Neuron (in vitro differentiated cells): ENCODE measurements at regions not wholly inside any gene's neighbourhood (a gene's known extent, or its start where the extent isn't known, plus 50 kb on each side); places are given as distances from the start of the nearest gene placed in this dataset.

Source experiments
- H2AFZ ChIP-seq: one replicate; pipeline ENCODE4 v1.6.1; 2013; ENCODE audit warnings: low read depth, mild to moderate bottlenecking, inconsistent platforms, low read length, moderate library complexity
- H3K27me3 ChIP-seq: one replicate; pipeline ENCODE4 v1.6.1; 2013; ENCODE audit warnings: low read length; ENCODE audit not compliant: insufficient read depth
- H3K36me3 ChIP-seq: one replicate; pipeline ENCODE4 v1.6.1; 2013; ENCODE audit warnings: low read length; ENCODE audit not compliant: insufficient read depth
- H3K4me1 ChIP-seq: one replicate; pipeline ENCODE4 v1.6.1; 2013; ENCODE audit warnings: low read length; ENCODE audit not compliant: insufficient read depth
- H3K4me3 ChIP-seq: 2 replicates; pipeline ENCODE4 v1.5.1; 2013; ENCODE audit warnings: mild to moderate bottlenecking, low read length, moderate library complexity
- H3K9me3 ChIP-seq: one replicate; pipeline ENCODE4 v1.6.1; 2013; ENCODE audit warnings: low read length

DNA sequence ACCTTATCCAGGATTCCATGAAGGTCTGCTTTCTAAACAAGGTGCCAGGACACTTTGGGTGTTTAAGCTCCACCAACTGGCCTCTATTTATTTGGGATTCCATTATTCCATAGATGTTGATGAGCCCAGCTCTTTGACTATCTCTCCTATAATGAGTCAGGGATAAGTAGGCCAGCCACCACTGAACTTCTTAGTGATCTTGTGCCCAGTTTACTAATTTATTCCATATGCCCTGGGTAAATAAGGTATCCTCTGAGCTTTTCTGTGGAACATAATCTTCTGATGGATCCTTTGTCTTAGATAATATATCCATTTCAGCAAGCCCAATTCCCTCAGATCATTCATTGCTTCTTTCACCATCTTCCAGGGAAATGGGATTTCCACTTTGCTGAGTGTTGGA, 535.0 kb downstream of the FOXG1 start:
- H2AFZ ChIP-seq: no peak overlapping the region
- H3K4me1 ChIP-seq: no peaks in the 10 kb centered on the region
- no peaks in the 10 kb centered on the region for H3K36me3 ChIP-seq
- H3K9me3 ChIP-seq: no peaks in the 10 kb centered on the region
- no peaks in the 10 kb centered on the region for H3K27me3 ChIP-seq
- no peak overlapping the region for H3K4me3 ChIP-seq

DNA sequence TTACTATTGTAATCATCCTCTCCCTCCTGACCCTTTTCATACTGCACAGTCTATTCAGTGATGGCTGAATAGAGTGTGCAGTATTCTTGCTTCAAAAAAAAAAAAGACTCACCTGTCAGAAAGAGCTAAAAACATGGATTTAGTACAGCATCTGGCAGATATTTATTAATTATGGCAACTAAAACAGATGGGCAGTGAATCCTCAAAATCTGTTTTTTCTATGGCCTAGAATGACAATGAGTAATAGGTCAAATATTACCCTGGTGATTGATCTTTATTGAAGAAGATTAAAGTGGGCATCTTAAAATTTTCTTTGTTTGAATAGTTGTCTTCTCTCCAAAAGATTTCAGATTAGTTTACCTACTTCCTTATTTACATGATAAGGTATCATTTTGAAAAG, 543.6 kb downstream of the FOXG1 start:
- H2AFZ ChIP-seq: no peak overlapping the region

DNA sequence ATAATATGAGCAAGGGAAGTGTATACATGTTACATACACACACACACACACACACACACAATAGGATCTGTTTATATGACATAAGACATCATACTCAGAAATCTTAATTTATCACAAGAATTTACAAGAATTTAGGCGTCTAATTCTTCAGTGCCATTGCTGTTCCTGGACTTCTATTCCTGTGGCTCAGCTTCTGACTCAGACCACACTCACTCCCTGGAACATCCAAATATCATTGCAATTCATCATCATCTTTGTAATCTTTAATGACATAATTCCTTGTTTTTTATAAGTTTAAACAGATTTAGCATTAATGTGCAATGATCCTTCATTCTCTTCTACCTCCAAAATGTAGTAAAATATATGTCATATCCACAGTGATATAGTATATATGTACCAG, 544.2 kb downstream of the FOXG1 start:
- Histone ChIP-seq H3K36me3 (no peaks in the 10 kb centered on the region), H3K4me1 (no peaks in the 10 kb centered on the region), H3K4me3 (no peak overlapping the region), H3K9me3 (no peaks in the 10 kb centered on the region), H3K27me3 (no peaks in the 10 kb centered on the region), H2AFZ (no peak overlapping the region)

More for the DNA sequence above, 543.6 kb downstream of the FOXG1 start:
- Histone ChIP-seq H3K36me3 (no peaks in the 10 kb centered on the region), H3K4me3 (no peak overlapping the region), H3K9me3 (no peaks in the 10 kb centered on the region), H3K4me1 (no peaks in the 10 kb centered on the region), H3K27me3 (no peaks in the 10 kb centered on the region)

DNA sequence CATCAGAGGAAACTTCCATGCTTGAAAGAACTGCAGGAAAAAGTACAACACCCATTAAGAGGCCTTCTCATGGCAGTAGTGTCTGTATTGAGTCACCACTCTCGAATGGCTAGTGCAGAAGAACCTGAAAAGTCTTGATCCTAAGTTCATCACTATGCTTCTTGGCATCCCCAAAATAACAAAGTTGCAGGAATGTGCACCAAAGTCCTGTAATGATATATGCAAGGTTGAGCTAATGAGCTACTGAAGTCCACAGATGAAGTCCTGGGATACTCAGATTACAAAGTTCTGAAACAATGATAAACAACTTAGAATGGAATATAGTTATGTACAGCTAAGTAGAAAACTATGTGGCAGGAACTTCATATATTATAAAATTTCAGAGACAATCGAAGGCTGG, 545.4 kb downstream of the FOXG1 start:
- no peak overlapping the region for H3K4me3 ChIP-seq
- no peaks in the 10 kb centered on the region for H3K9me3 ChIP-seq
- H2AFZ ChIP-seq: no peak overlapping the region
- no peaks in the 10 kb centered on the region for H3K4me1 ChIP-seq
- H3K27me3 ChIP-seq: no peaks in the 10 kb centered on the region
- no peaks in the 10 kb centered on the region for H3K36me3 ChIP-seq

DNA sequence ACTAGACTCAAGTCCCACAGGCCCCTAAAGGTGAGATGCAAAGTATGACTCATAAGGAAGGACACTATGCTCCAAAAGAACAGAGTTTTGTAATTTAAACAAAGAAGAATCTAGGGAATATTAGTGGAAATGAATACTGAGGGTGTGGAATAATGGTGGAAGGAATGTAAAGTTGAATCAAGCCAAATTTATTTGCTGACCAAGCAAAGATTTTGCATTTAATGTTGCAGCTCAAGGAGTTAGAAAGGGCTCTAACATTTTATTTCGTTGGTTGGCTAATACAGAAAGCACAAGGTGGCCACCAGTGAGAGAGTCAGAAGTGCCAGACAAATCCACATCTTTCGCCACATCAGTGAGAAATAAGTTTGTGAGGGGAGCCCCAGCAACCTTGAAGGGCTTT, 550.3 kb downstream of the FOXG1 start:
- Histone ChIP-seq H3K9me3 (no peaks in the 10 kb centered on the region), H3K36me3 (no peaks in the 10 kb centered on the region)

DNA sequence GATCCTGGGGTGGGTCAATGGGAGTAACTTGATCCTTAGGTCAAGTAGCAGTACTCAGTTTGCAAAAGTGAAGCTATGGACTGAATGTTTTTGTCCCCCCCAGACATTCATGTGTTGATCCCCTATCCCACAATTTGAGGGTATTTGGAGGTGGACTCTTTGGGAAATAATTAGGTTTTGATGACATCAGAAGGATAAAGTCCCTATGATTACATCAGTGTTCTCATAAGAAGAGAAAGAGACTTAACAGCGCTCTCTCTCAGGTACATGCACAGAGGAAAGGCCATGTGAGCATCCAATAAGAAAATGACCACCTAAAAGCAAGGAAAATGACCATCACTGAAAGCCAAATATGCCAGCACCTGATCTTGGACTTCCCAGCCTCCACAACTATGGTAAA, 550.8 kb downstream of the FOXG1 start:
- Histone ChIP-seq H3K9me3 (no peaks in the 10 kb centered on the region), H2AFZ (no peak overlapping the region), H3K4me3 (no peak overlapping the region), H3K27me3 (no peaks in the 10 kb centered on the region), H3K36me3 (no peaks in the 10 kb centered on the region), H3K4me1 (no peaks in the 10 kb centered on the region)

More for the DNA sequence above, 550.3 kb downstream of the FOXG1 start:
- no peak overlapping the region for H2AFZ ChIP-seq
- H3K4me3 ChIP-seq: no peak overlapping the region
- H3K4me1 ChIP-seq: no peaks in the 10 kb centered on the region
- H3K27me3 ChIP-seq: no peaks in the 10 kb centered on the region

DNA sequence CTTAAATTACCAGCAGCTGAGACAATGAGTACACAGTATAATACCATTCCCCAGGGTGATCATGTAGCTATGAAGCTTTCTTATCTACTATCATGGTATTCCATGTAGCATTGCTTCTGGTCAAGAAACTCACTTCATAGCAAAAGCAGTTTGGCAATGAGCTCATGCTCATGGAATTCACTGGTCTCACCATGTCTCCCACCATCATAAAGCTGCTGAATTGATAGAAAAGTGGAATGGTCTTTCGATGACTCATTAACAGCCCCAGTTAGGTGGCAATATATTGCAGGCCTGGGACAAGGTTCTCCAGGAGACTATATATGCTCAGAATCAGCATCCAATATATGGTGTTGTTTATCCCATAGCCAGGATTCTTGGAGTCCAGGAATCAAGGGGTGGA, 553.7 kb downstream of the FOXG1 start:
- H3K27me3 ChIP-seq: no peaks in the 10 kb centered on the region
- no peaks in the 10 kb centered on the region for H3K36me3 ChIP-seq
- H2AFZ ChIP-seq: no peak overlapping the region
- no peaks in the 10 kb centered on the region for H3K9me3 ChIP-seq
- H3K4me3 ChIP-seq: no peak overlapping the region
- H3K4me1 ChIP-seq: no peaks in the 10 kb centered on the region

DNA sequence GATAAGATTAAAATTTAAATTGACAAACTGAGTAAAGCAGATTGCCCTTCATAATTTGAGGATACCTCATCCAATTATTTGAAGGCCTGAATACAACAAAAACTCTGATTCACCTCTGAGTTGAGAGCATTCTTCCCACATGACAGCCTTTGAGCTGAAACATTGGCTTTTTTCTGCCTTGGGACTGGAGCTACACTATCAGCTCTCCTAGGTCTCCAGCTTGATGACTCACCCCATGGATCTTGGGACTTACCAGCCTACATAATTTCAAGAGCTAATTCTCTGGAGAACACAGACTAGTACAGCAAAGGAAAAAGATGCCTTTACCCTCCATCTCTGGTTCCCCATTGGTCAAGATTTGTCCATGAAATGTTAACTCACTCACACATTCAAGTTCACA, 555.1 kb downstream of the FOXG1 start:
- Histone ChIP-seq H3K27me3 (no peaks in the 10 kb centered on the region), H3K36me3 (no peaks in the 10 kb centered on the region), H3K9me3 (no peaks in the 10 kb centered on the region), H3K4me1 (no peaks in the 10 kb centered on the region), H2AFZ (no peak overlapping the region), H3K4me3 (no peak overlapping the region)

DNA sequence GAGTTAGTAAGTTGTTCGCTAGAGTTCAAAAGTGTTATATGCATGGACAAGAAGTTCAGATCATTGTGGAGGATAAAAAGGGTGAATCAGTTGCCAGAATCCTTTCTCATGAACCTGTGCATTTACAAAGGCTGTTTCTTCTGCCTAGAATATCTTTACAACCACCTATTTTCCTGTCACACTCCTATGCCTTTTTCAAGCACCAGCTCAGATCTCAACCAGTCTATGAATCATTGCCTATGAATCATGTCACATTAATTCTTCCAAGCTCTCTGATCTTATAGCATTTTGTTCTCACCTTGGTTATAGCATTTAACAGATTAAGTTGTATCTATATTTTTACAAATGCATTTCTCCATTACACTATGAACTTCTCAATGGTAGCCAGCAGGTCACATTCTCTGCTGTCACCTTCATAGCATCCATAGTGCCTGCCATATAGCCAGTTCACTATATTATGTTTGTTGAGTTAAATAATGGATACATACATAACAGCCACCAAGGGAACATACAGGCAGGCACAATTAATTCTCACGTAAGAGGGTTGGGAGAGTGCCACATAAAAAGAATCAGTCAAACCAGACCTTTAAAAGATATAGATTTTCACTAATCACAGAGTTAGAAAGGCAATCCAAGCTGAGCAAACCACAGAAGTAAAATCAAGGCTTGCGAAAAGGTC, 573.0 kb downstream of the FOXG1 start:
- H3K36me3 ChIP-seq: no peaks in the 10 kb centered on the region
- no peak overlapping the region for H2AFZ ChIP-seq
- no peaks in the 10 kb centered on the region for H3K9me3 ChIP-seq
- H3K4me1 ChIP-seq: peaks cover 3% of the 10 kb centered on the region
- H3K4me3 ChIP-seq: no peak overlapping the region
- H3K27me3 ChIP-seq: no peaks in the 10 kb centered on the region

DNA sequence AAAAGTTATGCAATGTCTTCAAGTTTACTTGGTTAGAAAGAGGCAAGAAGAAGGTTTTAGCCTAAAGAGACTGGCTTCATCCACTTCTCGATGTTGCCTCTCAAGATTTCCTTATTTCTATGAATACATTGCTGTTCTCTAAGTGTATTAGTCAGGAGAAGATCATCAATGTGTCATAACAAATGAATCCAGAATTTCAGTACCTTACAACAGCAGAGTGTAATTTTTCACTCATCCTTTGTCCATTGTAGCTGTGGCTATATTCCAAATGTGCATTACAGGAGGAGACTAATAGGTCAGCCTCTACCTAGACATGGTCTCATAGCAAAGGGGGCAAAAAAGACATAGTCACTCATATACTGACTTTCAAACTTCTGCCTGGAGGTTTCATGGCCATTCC, 579.1 kb downstream of the PRKD1 start:
- Histone ChIP-seq H3K4me1 (no peaks in the 10 kb centered on the region), H3K36me3 (no peaks in the 10 kb centered on the region), H3K4me3 (no peak overlapping the region), H3K9me3 (no peaks in the 10 kb centered on the region), H3K27me3 (no peaks in the 10 kb centered on the region), H2AFZ (no peak overlapping the region)

DNA sequence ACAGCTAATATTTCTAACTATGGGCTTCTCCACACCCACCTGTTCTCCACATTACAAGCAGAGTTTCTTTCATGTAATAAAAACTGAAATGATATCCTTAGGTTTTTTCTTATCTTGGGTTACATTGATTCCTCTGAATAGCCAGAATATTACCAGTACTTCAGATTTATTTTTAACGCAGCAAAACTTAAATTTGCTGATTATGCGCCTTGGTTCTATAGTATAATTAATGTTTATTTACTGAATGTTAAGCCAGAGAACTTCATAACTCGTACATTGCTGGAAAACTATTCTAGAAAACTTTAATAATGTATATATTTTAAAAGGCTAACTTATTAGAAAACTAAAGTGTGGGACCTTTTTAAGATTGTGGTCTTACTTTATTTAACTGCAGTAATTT, 577.2 kb downstream of the PRKD1 start:
- Histone ChIP-seq H3K9me3 (no peaks in the 10 kb centered on the region), H2AFZ (no peak overlapping the region), H3K36me3 (no peaks in the 10 kb centered on the region)

DNA sequence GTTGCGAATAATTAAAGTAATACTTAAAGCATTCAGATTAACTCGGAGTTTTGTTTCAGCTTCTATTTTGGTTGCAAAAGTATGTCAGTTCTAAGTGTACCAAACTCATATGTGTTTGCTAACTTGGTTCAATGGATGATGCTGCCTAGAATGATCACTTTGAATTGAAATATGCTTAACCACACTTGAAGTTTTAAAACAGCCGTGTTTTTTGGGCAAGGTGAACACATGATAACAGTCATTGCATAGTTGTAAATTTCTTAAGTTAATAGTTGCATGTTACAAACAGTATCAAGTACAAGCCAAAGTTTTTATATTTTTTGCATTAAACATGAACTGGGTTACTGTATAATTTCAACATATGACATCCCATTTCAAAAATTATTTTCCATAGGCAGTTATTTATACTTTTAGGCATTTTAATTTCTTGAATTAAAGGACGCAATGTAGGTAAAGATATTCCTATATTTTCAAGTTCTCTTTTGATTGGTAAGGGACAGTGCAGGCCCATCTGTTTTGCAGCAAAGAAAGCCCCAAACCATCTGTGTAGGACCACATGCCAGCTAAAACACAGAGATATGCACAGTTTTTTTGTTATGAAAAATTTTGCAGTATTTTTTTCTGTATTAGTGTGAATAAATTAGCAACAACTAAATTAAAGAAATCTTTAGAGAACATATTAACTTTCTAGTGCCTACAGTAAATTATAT, 575.5 kb downstream of the PRKD1 start:
- Histone ChIP-seq H3K9me3 (no peaks in the 10 kb centered on the region), H3K36me3 (no peaks in the 10 kb centered on the region), H3K4me3 (no peak overlapping the region), H3K27me3 (no peaks in the 10 kb centered on the region), H3K4me1 (no peaks in the 10 kb centered on the region), H2AFZ (no peak overlapping the region)

More for the DNA sequence above, 577.2 kb downstream of the PRKD1 start:
- Histone ChIP-seq H3K4me3 (no peak overlapping the region), H3K4me1 (no peaks in the 10 kb centered on the region), H3K27me3 (no peaks in the 10 kb centered on the region)

DNA sequence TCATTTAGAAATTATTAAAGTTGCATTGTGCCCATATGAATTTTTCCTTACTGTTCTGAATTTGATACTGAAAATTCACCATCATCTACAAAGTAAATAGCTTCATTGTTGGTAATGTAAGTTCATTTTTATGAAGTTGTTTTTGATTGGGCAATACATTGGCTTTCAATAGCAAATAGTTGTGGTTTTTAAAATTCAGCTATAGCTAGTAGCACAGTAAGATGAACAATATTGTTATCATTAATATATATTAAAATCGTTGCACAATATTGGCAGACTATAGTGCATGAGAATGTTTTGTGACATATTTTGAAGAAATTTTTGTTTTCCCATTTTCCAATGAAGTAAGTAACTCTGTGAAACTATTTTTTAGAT, 575.0 kb downstream of the PRKD1 start:
- H2AFZ ChIP-seq: no peak overlapping the region
- no peaks in the 10 kb centered on the region for H3K27me3 ChIP-seq
- no peaks in the 10 kb centered on the region for H3K36me3 ChIP-seq
- no peaks in the 10 kb centered on the region for H3K4me1 ChIP-seq
- no peak overlapping the region for H3K4me3 ChIP-seq
- no peaks in the 10 kb centered on the region for H3K9me3 ChIP-seq

DNA sequence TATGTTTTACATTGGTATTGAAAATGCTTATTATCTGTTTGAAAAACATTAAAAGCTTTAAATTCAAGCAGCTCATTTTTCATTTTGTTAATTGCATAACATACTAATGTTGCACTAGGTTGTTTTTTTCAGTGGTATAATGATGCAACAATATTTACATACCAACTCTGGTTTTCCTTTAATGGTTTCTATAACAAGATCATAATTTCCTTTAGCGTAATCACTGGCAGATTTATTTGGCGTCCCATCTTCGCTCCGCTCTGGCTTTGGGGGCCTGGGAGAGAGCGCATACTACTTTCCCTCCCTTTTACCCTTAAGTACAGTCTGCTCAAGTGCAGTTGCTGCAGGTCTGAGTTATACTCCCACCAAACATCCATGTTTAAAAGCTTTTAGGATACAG, 574.1 kb downstream of the PRKD1 start:
- Histone ChIP-seq H3K4me1 (no peaks in the 10 kb centered on the region), H3K9me3 (no peaks in the 10 kb centered on the region), H3K27me3 (no peaks in the 10 kb centered on the region), H2AFZ (no peak overlapping the region), H3K4me3 (no peak overlapping the region), H3K36me3 (no peaks in the 10 kb centered on the region)
